Body of pancreas (tissue), 4 donors: ENCODE measurements at regions not wholly inside any gene's neighbourhood (a gene's known extent, or its start where the extent isn't known, plus 50 kb on each side); places are given as distances from the start of the nearest gene placed in this dataset.

Experiments used
- CTCF ChIP-seq, 7 experiments: fragments of 450-650 bp in 4 of 7; fragments of 200-600 bp in 3 of 7; sonication (generic) in 3 of 7; IDR thresholded peaks; one replicate each; pipeline ENCODE4 v1.5.1; 2016 to 2019; ENCODE audit warnings: antibody characterized with exemption in 7 of 7
- POLR2A ChIP-seq, 3 donors: fragments of 450-650 bp; IDR thresholded peaks; one replicate each; pipeline ENCODE4 v1.6.1; 2016; ENCODE audit warnings: antibody characterized with exemption in 3 of 3, mild to moderate bottlenecking in 2 of 3

- no peak for TF ChIP-seq CTCF (IDR thresholded peaks at IDR 0.05)
- TF ChIP-seq POLR2A (IDR thresholded peaks at IDR 0.05): no peak
Measured at GRCh38 chr5:124414973-124415372, 331.5 kb downstream of the ZNF608 start.
